ENCODE measurements at regions not wholly inside any gene's neighbourhood (a gene's known extent, or its start where the extent isn't known, plus 50 kb on each side); places are given as distances from the start of the nearest gene placed in this dataset.

DNA sequence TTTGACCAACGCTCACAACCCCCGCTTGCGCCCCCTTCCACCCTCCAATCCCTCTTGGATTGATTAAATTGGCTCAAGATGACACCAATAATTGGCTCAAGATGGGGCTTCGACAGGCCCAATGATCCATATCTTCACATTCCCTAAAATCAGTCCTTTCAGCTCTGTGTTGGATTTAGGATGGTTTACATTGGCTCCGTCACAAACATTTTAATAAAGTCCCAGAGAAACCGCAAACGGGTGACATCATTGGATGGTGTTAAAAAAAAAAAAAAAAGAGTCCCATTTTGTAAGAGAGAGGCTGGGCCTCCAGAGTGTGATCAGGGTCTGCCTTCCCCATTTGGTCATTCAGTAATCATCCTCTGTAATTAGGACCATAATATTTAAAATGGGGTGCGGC, 113.4 kb upstream of the MRPS22 start:
- TF ChIP-seq ZNF274 (IDR thresholded peaks at IDR 0.05; ENCODE audit: low read depth, low read length) (no peak), YY1 (IDR thresholded peaks at IDR 0.05; ENCODE audit: insufficient read depth, insufficient read length) (no peak), SUZ12 (IDR thresholded peaks at IDR 0.05; ENCODE audit: extremely low read depth, insufficient read depth, insufficient read length) (no peak)
